Endodermal cell (in vitro differentiated cells): ENCODE measurements at regions not wholly inside any gene's neighbourhood (a gene's known extent, or its start where the extent isn't known, plus 50 kb on each side); places are given as distances from the start of the nearest gene placed in this dataset.
"Not testable (repeated sequence)": the region's sequence is repeated elsewhere in the genome, so short reads cannot be mapped to it uniquely, and the experiment has no call there.

ENCODE experiments used
- DNase-seq: peaks from one replicate; pipeline ENCODE4 v3.0.0-alpha.2; 2017
- H3K27ac ChIP-seq: 2 replicates; pipeline ENCODE4 v1.5.1; 2013; ENCODE audit warnings: mild to moderate bottlenecking, low read depth, low read length, moderate library complexity
- H3K27me3 ChIP-seq: 2 replicates; pipeline ENCODE4 v1.6.1; 2013; ENCODE audit warnings: mild to moderate bottlenecking, low read length, moderate library complexity; ENCODE audit not compliant: insufficient read depth, control insufficient read depth, poor library complexity, severe bottlenecking
- H3K36me3 ChIP-seq: 2 replicates; pipeline ENCODE4 v1.7.0; 2013; ENCODE audit warnings: mild to moderate bottlenecking, low read length, moderate library complexity; ENCODE audit not compliant: control insufficient read depth, insufficient read depth
- H3K4me1 ChIP-seq: one replicate; pipeline ENCODE4 v1.7.0; 2013; ENCODE audit warnings: low read length; ENCODE audit not compliant: control insufficient read depth, insufficient read depth
- H3K4me3 ChIP-seq: 2 replicates; pipeline ENCODE4 v1.5.1; 2013; ENCODE audit warnings: mild to moderate bottlenecking, low read length, moderate library complexity
- H3K9ac ChIP-seq: 2 replicates; pipeline ENCODE4 v1.6.1; 2013; ENCODE audit warnings: mild to moderate bottlenecking, low read length, moderate library complexity; ENCODE audit not compliant: poor library complexity, severe bottlenecking; ENCODE audit errors: extremely low read depth
- H3K9me3 ChIP-seq: 2 replicates; pipeline ENCODE4 v1.6.1; 2013; ENCODE audit warnings: mild to moderate bottlenecking, low read length, moderate library complexity; ENCODE audit not compliant: control insufficient read depth
- H3K27ac Mint-ChIP-seq: 2 replicates; pipeline ENCODE4 v1.8.0; 2020; ENCODE audit warnings: mixed read lengths
- H3K27me3 Mint-ChIP-seq: 2 replicates; pipeline ENCODE4 v1.8.0; 2021; ENCODE audit warnings: mild to moderate bottlenecking, mixed read lengths; ENCODE audit not compliant: insufficient read depth
- H3K36me3 Mint-ChIP-seq: 2 replicates; pipeline ENCODE4 v1.8.0; 2020; ENCODE audit warnings: low read depth, mixed read lengths
- H3K4me1 Mint-ChIP-seq: 2 replicates; pipeline ENCODE4 v1.8.0; 2020; ENCODE audit warnings: mixed read lengths
- H3K4me3 Mint-ChIP-seq: 2 replicates; pipeline ENCODE4 v1.8.0; 2020; ENCODE audit warnings: mild to moderate bottlenecking, moderate library complexity, mixed read lengths
- H3K9me3 Mint-ChIP-seq: 2 replicates; pipeline ENCODE4 v1.8.0; 2020; ENCODE audit warnings: mild to moderate bottlenecking, mixed read lengths
- CTCF ChIP-seq: fragments of 200-600 bp; sonication (generic); conservative IDR thresholded peaks from 2 replicates; pipeline ENCODE4 v1.5.0; 2021; ENCODE audit warnings: antibody characterized with exemption, mild to moderate bottlenecking
- WGBS, 2 experiments: methylation state at CpG; one replicate each; pipeline versions ENCODE4 v1.1.5 to v1.1.7; 2013; ENCODE audit warnings: missing lambda C conversion rate in 2 of 2, mixed read lengths in 1 of 2; ENCODE audit not compliant: insufficient coverage in 1 of 2, insufficient read length in 1 of 2; 5-methylcytosine and 5-hydroxymethylcytosine counted together

- DNase-seq, result peak; percentile 55
- not testable (repeated sequence) for H3K27ac ChIP-seq, H3K4me1 Mint-ChIP-seq, H3K36me3 Mint-ChIP-seq, H3K27me3 ChIP-seq, H3K27me3 Mint-ChIP-seq, H3K4me3 Mint-ChIP-seq, H3K9ac ChIP-seq, H3K9me3 Mint-ChIP-seq, H3K4me1 ChIP-seq, H3K9me3 ChIP-seq, H3K27ac Mint-ChIP-seq, H3K4me3 ChIP-seq, H3K36me3 ChIP-seq
- peak; percentile 69 for TF ChIP-seq CTCF
- 90 to 100% methylated on average over 1 to 2 of the region's 2 CpGs for WGBS, 2 experiments
Measured at GRCh38 chrX:91500499-91500898, 65.9 kb downstream of the PABPC5 start.

DNA sequence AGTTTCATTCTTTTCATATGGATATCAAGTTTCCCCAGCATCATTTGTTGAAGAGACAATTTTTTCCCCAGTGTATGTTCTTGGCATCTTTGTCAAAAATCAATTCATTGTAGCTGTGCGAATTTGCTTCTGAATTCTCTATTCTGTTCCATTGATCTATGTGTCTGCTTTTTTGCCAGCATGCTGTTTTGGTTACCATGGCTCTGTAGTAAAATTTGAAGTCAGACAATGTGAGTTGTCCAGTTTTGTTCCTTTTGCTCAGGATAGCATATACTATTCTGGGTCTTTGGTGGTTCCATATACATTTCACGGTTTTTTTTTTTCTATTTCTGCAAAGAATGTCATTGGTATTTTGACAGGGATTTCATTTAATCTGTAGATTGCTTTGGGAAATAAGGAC is 95.6 kb downstream of the PABPC5 start:
- not testable (repeated sequence) for H3K9ac ChIP-seq, H3K9me3 Mint-ChIP-seq, H3K9me3 ChIP-seq, H3K4me3 ChIP-seq, H3K4me3 Mint-ChIP-seq, H3K27ac ChIP-seq, H3K4me1 ChIP-seq, H3K4me1 Mint-ChIP-seq, H3K27me3 ChIP-seq, H3K27me3 Mint-ChIP-seq, H3K27ac Mint-ChIP-seq, H3K36me3 ChIP-seq, H3K36me3 Mint-ChIP-seq, DNase-seq
- WGBS, 2 experiments, result no CpG with 5 or more reads among the region's 2 CpGs

GRCh38 chrX:91563127-91563526 is 128.5 kb downstream of the PABPC5 start:
- not testable (repeated sequence) for DNase-seq, H3K9me3 ChIP-seq, H3K4me1 Mint-ChIP-seq, H3K27me3 ChIP-seq, H3K4me3 Mint-ChIP-seq, H3K36me3 ChIP-seq, H3K36me3 Mint-ChIP-seq, H3K27me3 Mint-ChIP-seq, H3K27ac Mint-ChIP-seq, H3K9me3 Mint-ChIP-seq, H3K27ac ChIP-seq, H3K4me1 ChIP-seq, H3K4me3 ChIP-seq, H3K9ac ChIP-seq
- WGBS, 2 experiments, result no CpG with 5 or more reads among the region's 1 CpG
